H1 (cell line): ENCODE measurements at regions not wholly inside any gene's neighbourhood (a gene's known extent, or its start where the extent isn't known, plus 50 kb on each side); places are given as distances from the start of the nearest gene placed in this dataset.

Experiments used
- BCL11A ChIP-seq, 2 experiments: IDR thresholded peaks; one replicate each; pipeline ENCODE4 v1.6.1; 2011; ENCODE audit warnings: low read depth in 2 of 2, low read length in 2 of 2, mild to moderate bottlenecking in 2 of 2
- CEBPB ChIP-seq: IDR thresholded peaks from 2 replicates; pipeline ENCODE4 v1.6.1; 2012; ENCODE audit warnings: low read depth, low read length
- CTCF ChIP-seq, 3 experiments: IDR thresholded peaks; 1 replicate in 2 of 3; 2 replicates in 1 of 3; pipeline versions ENCODE4 v1.5.1 to v1.6.1; 2011; ENCODE audit warnings: low read length in 3 of 3, mild to moderate bottlenecking in 3 of 3, inconsistent platforms in 2 of 3, low read depth in 1 of 3, moderate library complexity in 1 of 3; ENCODE audit not compliant: insufficient read depth in 1 of 3; ENCODE audit errors: control extremely low read depth in 1 of 3
- EP300 ChIP-seq, 2 experiments: IDR thresholded peaks; 1 replicate in 1 of 2; 2 replicates in 1 of 2; pipeline ENCODE4 v1.6.1; 2011 to 2012; ENCODE audit warnings: low read depth in 2 of 2, low read length in 2 of 2, mild to moderate bottlenecking in 2 of 2, borderline replicate concordance in 1 of 2, inconsistent platforms in 1 of 2, moderate library complexity in 1 of 2
- FOSL1 ChIP-seq: IDR thresholded peaks from 2 replicates; pipeline ENCODE4 v1.6.1; 2011; ENCODE audit warnings: mild to moderate bottlenecking, low read depth, low read length, moderate library complexity; ENCODE audit not compliant: insufficient read depth
- POLR2AphosphoS5 ChIP-seq: IDR thresholded peaks from 2 replicates; pipeline ENCODE4 v1.6.1; 2011; ENCODE audit warnings: low read depth, low read length
- SIRT6 ChIP-seq: IDR thresholded peaks from one replicate; pipeline ENCODE4 v1.7.1; 2012; ENCODE audit warnings: low read length, inconsistent platforms
- SIX5 ChIP-seq: IDR thresholded peaks from 2 replicates; pipeline ENCODE4 v1.6.1; 2011; ENCODE audit warnings: mild to moderate bottlenecking, low read depth, low read length
- TAF1 ChIP-seq: IDR thresholded peaks from 2 replicates; pipeline ENCODE4 v1.6.1; 2011; ENCODE audit warnings: mild to moderate bottlenecking, low read depth, low read length
- YY1 ChIP-seq: IDR thresholded peaks from 2 replicates; pipeline ENCODE4 v1.6.1; 2011; ENCODE audit warnings: low read depth, mild to moderate bottlenecking, low read length

GRCh38 chr12:5376591-5377207 lies 55.2 kb upstream of the NTF3 start:
- TF ChIP-seq BCL11A (IDR thresholded peaks at IDR 0.05; ENCODE audit: low read depth in 2 of 2, low read length in 2 of 2) (no peak), SIRT6 (no peak), CTCF (IDR thresholded peaks at IDR 0.05; ENCODE audit: control extremely low read depth in 1 of 3, insufficient read depth in 1 of 3, low read depth in 1 of 3, low read length in 3 of 3) (no peak), CEBPB (no peak), POLR2AphosphoS5 (no peak), TAF1 (no peak), EP300 (IDR thresholded peaks at IDR 0.05; ENCODE audit: borderline replicate concordance in 1 of 2, low read depth in 2 of 2, low read length in 2 of 2) (no peak), YY1 (no peak), FOSL1 (no peak), SIX5 (no peak)
